Limb (tissue), 2 donors: ENCODE measurements at regions not wholly inside any gene's neighbourhood (a gene's known extent, or its start where the extent isn't known, plus 50 kb on each side); places are given as distances from the start of the nearest gene placed in this dataset.
A peak's percentile ranks its signal among the peaks of the same experiment; 100 is the strongest.
"Not testable (repeated sequence)": the region's sequence is repeated elsewhere in the genome, so short reads cannot be mapped to it uniquely, and the experiment has no call there.

Source experiments
- DNase-seq, 2 donors: peaks; one replicate each; pipeline ENCODE4 v3.0.0-alpha.2; 2016; ENCODE audit errors: extremely low spot score in 2 of 2

DNA sequence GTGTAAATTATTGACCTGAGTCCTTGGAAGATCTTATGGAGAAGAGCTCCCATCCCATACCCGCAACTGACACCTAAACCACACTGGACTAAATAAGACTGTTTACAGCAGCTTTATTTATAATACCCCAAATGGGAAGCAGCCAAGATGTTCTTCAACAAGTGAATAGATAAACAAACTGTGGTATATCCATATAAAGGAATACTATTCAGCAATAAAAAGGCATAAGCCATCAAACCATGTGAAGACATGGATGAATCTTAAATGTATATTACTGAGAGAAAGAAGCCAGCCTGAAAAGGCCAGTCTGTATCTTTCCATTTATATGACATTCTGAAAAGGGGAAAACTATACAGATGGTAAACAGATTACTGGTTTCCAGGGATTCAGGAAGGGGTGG lies 212.7 kb downstream of the TPBG start:
- no peak for DNase-seq

DNA sequence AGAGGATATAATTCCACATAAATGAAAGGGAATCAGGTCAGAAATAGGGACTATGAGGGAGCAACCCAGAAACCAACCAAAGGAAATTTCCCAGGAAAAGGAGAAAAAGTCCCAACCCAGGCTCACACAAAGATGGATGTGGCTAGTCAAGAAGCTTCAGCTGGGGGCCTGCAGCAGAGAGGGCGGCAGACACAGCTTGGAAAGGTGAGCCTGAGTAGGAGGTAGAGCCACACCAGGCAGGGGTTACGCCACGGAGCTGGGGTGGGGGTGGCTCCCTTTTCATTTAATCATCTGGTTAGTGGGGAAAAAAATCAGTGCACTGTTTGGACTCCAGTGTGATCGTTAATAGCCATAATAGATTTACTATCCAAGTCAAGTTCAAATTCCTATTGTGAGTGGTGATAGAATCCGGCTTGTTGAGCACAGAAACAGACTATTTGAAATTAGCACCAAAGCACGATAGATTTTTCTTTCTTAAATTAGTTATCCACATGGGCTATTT lies 220.6 kb downstream of the TPBG start:
- no peak for DNase-seq

DNA sequence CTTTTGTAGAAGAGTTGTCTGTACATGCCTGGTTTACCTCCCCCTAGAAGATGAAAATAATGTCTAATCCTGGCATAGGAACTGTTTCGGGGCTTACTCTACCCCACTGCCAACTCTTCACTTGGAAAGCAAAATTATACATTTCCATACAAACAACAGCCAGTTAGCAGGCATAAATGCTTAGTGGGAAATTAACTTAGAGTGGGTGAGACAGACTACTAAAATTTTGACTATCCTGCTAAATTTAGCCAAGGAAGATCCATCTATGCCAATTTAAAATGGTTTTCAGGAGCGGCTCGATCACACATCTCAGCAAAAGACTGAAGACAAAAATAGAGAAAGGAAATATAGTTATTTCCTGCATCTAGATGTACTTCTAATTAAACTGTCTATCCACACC lies 221.2 kb downstream of the TPBG start:
- no peak for DNase-seq

DNA sequence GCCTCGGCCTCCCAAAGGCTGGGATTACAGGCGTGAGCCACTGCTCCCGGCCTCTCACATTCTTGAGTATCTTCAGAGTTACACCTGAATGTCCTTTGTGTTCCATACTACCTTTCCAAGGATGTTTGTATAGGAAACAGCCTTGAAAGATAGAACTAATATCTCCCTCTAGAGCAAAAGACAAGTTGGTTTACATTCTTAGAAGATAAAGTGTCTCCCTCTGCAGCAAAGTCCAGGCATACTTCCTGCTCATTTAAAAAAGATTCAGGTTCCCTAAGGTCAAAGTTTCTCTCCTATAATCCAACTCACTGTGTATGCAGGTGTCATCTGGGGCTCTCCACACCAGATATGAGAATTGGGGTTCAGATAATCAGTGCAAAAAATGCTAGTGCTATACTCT lies 224.4 kb downstream of the TPBG start:
- DNase-seq: no peak

DNA sequence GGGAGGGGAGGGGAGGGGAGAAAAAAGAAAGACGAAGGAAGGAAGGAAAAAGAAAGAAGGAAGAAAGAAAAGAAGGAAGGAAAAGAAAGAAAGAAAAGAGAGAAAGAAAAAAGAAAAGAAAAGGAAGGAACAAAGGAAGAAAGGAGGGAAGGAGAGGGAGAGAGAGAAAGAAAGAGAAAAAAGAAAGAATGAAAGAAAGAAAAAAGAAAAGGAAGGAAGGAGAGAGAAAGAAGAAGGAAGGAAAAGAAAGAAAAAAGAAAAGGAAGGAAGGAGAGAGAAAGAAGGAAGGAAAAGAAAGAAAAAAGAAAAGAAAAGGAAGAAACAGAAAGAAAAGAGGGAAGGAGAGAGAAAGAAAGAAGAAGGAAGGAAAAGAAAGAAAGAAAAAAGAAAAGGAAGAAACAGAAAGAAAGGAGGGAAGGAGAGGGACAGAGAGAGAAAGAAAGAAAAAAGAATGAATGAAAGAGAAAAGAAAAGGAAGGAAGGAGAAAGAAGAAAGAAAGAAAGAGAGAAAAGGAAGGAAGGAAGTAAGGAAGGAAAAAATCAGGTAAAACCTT lies 225.3 kb downstream of the TPBG start:
- no peak for DNase-seq

DNA sequence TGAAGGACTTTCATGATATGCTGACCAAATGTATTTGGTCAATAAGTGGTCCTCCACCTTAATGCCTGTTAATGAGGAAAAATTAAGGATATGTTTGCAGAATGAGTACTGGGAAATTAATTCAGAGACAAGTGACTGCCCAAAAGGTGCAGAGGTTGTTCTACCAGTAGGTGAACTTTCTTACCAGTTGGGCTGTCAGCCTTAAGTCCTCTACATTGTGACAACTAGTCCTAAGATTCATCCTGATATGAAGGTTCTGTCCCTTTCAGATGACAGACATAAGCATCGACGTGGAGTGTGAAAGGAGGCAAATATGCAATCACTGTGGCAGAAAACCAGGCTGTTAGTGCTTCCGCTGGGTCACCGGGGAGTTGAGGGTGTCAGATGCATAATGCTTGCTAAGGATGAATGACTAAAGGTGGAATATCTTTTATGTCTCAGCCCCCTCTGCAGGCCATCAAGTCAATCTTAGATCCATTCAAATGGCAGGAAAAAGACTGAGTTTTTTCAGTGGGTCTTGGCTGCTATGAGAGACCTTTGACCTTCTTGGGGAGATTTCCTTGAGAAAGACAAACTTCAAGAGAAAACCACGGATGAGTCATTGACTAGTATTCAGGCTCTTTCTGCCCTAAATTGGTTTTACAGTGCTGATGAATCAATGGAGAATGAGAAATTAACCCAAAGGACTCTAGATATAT lies 226.0 kb downstream of the TPBG start:
- DNase-seq: no peak

DNA sequence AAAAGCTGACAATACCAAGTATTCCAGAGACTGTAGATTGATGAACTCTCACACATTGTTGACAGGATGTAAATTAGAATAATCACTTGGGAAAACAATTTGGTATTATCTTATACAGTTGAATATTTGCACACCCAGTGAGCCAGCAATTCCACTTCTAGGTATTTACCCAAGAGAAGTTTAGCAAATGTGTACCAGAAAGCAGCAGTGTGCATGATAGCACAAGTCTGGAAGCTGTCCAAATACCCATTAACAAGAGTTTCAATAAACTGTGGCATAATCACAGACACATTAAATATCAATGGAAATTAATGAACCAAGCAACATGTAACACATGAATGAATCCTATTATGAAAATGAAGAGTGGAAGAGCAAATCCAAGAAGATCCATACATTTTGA lies 233.6 kb downstream of the TPBG start:
- DNase-seq: no peak

DNA sequence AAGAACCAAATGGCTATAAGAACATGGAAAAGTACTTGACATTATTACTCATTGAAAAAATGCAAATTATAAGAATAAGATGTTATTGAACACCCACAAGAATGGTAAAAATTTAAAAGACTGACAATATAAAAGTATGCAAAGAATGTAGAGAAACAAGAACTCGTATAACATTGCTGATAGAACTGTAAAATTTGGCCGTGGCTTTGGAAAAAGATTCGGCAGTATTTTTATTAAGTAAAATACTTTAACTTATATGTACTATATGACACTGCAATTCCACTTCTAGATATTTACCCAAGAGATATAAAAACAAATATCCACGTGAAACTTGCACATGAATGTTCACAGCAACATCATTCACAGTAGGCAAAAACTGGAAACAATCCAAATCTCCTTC lies 239.2 kb downstream of the TPBG start:
- DNase-seq: no peak

DNA sequence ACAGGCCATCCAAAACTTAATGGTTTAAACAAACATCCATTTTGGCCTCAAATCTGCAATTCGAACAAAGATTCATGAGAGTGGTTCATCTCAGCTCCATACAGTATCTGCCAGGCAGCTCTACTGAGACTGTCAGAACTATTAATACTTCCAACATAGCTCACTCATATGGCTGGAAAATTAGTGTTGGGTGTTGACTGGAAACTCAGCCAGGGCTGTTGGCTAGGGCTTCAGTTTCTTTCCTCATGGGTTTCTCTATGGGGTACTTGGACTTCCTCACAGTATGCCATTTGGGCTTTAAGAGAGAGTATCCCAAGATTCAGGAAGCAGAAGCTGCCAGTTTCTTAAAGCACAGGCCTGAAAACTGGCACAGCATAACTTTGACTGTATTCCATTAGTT lies 240.3 kb downstream of the TPBG start:
- no peak for DNase-seq

DNA sequence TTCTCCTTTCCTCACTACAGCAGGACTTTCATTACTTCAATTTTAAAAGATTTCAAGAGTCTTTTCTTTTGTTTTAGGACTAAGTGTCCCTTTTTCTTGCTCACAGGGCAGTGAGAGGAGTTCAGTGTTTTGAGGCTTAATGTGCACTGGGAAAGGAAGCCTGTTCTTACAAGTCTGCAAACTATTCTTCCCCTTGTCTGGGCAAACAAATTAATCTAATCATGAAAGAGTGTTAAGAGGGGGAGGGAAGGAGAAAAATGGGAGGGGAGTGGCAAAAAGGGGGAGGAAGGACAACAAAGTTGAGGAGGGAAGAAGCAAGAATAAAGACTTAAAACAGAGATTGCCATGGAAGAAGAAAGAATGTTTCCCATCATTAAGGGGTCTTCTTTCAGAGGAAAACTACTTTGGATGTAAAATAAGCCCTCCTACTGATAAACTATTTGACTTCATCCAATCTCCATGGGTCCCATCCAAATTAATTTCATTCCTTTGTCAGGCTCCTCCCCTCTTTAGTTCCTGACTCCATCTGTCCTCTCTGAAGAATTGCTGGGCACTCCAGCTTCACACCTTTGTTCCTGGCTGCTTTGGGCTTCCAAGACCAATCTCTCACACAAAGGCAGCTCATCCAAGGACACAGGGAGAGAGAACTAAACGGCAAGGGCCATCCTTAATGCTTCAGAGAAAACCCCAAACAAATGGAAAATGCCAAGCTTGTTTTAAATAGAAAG lies 244.5 kb downstream of the TPBG start:
- DNase-seq: no peak

DNA sequence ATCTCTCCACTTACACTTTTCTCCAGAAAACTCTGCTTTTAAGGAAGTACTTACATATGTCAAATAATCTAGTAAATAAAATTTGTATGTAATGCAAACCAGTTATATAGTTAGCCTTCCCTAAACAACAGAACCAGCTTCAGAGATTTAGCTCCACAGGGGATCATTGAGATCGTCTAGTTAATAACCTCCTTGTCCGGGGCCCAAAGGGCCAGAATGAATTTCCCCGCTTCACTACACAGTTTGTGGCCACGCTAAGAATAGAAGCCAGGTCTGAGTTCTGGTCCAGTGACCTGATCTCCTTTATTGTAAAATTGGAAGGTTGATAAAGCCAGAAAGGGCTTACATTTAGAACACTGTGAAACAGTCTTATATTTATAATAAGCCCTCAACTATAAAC lies 245.2 kb downstream of the TPBG start:
- DNase-seq: no peak

DNA sequence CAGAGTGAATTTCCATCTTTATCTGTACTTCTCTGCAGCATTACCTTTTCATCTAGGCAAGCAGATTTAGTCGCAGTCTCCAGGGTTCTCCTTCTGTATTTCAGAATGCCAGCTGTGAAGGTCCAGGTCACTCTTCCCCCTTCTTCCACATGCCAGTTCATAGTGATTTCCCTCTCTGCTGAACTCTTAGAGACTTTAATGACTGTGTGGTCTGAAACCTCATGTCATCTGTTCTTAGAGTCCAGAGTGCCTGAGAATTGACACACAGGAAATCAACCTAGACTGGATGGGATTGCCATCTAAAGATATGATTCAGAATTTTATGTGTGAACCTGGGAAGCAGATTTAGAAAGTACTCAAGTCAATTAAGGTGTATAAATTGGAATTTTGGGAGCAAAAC lies 248.1 kb downstream of the TPBG start:
- no peak for DNase-seq

DNA sequence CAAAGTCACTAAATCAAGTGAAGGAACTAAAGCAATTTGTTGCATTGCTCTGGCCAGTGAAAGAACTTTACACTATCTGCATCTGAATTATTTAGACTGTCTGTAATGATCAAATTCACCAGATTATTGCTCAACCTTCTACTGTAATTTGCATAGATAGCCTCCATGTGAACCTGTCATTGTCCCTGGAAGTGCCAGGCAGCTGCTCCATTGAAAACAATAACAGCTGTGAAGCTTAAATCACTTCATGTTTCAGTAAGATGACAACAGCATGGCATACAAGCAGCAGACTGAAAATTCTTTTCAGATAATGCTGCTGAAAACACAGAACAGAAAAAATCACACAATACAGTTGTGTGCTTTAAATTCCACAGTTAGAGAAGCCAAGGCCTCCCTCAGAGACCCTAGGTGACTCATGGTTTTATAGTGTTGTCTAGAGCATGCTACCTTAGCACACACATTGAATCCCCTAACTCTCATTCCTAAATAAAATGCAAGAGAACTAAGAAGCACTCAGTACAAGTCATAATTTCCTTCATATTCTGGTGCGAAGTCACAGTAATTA lies 248.9 kb downstream of the TPBG start:
- DNase-seq: peak in 1 of 2 donors; percentile 31

DNA sequence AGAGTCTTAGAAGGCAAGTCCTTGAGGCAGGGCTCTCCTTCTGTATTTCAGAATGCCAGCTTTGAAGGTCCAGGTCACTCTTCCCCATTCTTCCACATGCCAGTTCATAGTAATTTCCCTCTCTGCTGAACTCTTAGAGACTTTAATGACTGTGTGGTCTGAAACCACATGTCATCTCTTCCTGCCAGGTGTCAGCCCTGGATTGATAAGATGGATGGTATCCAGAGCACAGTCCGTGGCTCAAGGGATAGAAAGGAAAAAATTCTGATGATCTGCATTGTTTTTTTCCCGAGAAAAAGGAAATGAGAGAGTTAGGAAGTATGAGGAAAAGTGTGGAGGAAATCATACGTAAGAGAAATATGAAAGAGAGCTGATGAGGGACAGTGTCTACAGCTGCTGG lies 250.9 kb downstream of the TPBG start:
- DNase-seq: no peak

DNA sequence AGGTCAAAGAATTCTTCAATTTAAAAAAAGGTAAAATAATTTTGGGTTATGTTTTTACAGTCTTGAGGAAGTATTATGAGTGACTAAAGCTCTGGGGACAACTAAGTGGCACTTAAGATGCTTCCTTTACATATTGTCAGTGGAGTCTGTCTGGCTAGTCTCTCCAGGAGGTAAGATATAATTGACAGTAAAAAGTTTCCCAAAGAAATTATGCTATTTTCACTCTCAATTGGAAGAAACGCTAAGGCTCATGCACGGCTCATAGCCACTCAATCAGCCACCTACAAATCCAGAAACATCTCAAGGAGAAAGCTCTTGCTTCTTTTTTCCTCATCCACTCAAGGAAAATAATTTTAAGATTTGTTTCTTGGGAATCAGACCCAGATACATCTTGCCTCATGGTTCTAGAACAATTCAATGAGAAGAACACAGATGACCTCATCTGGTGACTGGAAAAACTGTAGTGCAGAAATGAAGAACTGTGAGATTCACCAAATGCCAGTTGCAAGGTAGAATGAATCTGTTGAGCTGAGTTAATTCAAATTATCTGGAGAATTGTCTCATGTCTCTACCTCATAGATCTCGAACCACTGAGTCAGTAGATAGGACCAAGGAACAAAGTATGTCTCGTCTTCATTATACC lies 252.9 kb downstream of the TPBG start:
- no peak for DNase-seq

DNA sequence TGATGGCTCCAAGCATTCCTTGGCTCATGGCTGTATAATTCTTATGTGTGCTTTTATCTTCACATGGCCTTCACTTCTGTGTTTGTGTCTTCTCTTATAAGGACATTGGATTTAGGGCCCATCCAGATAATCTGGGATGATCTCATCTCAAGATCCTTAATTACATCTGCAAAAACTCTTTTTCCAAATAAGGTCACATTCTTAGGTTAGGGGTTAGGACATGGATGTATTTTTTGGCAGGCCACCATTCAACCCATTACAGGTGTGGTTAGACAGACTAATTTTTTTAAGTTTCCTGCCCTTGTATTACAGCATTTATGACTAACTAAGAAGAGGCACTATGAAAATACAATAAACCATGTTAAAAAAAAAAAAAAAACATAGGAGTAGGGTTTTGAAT lies 254.0 kb downstream of the TPBG start:
- no peak for DNase-seq

DNA sequence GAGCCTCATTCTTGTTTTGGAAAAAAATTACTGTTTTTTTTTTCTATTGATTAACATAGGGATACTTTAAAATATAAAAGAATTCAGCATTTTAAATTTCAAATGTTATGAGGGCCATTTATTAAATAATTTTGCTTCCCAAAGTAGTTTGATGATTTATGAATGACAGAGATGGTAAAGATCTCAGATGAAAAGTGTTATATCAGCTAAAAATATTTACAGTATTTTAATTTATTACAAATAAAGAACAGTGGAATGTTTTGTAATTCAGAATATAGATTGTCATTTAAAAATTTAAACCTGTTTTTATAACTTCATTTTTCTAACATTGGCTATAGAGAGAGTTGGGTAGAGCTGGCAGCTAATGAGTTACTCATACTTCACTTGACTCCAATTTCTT lies 256.0 kb downstream of the TPBG start:
- DNase-seq: no peak

DNA sequence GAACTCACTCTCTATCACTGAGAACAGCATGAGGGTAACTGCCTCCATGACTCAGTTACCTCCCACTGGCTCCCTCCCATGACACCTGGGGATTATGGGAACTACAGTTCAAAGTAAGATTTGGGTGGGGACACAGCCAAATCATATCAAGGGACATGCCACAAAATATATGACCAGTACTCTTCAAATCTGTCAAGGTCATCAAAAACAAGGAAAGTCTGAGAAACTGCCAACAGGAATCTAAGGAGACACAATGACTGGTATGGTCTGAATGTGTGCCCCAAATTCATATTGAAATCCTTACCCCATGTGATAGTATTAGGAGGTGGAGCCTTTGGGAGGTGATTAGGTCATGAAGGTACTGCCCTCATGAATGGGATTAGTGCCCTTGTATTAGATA lies 258.8 kb downstream of the TPBG start:
- DNase-seq: no peak

DNA sequence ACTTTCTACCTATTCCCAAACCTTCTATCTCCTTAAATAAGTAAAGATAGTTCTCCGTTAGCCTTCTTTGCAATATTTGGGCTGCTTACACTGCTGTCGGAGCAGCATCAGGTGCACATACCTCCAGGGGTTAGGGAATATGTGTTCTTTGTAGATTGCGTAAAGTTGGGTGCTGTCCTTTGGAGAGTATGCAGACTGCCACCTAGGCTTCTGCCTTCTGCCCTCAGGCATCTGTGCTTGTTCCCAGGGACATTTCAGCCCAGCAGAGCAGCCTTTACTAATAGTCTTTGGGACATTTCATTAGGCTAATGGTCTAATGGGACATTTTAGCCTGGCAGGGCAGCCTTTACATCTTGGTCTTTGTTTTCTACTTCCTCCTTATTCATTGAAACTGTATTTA lies 260.6 kb downstream of the TPBG start:
- no peak for DNase-seq

DNA sequence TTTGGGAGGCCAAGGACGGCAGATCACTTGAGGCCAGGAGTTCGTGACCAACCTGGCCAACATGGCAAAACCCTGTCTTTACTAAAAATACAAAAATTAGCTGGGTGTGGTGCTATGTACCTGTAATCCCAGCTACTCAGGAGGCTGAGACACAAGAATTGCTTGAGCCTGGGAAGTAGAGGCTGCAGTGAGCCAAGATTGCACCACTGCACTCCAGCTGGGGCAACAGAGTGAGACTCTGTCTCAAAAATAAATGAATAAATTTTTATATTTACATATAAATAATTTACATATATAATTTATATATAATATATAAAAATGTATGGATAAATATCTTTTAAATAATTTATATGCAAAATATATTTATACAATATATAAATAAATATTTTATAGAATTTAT lies 263.3 kb downstream of the TPBG start:
- DNase-seq: not testable (repeated sequence)

DNA sequence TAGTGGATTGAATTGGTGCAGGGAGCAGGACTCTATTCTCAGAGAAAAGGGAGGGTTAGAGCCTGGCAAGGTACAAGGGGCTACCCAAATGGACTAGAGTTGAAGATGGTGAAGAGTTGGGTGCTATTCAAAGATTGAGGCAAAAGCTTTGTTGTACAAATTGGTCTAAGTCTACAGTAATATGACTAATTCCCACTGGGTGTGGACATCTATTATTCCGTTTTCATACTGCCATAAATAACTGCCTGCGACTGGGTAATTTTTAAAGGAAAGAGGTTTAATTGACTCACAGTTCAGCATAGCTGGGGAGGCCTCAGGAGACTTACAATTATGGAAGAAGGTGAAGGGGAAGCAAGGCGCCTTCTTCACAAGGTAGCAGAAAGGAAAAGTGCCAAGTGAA lies 266.3 kb downstream of the TPBG start:
- DNase-seq: no peak

DNA sequence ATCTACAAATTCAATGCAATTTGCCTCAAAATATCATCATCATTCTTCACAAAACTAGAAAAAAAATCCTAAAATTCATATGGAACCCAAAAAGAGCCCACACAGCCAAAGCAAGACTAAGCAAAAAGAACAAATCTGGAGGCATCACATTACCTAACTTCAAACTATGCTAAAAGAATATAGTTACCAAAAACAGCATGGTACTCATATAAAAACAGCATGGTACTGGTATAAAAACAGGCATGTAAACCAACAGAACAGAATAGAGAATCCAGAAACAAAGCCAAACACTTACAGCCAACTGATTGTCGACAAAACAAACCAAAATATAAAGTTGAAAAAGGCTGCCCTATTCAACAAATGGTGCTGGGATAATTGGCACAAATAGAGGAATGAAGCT lies 278.1 kb downstream of the TPBG start:
- no peak for DNase-seq
